OCI-LY3 (cell line): ENCODE measurements at regions not wholly inside any gene's neighbourhood (a gene's known extent, or its start where the extent isn't known, plus 50 kb on each side); places are given as distances from the start of the nearest gene placed in this dataset.

Experiments used
- H2AFZ ChIP-seq: fragments of 200-600, 300-600 bp; shearing (Covaris generic); 2 replicates; pipeline ENCODE4 v1.6.0; 2014; ENCODE audit warnings: antibody characterized with exemption, low read depth, low read length
- H3K27ac ChIP-seq: fragments of 200-600, 300-600 bp; sonication (generic); 2 replicates; pipeline ENCODE4 v1.5.1; 2014; ENCODE audit warnings: mild to moderate bottlenecking, low read length, moderate library complexity, mixed read lengths
- H3K27me3 ChIP-seq: fragments of 200-600, 300-600 bp; sonication (generic); 2 replicates; pipeline ENCODE4 v1.6.1; 2014; ENCODE audit warnings: low read depth, low read length, mixed read lengths
- H3K36me3 ChIP-seq: fragments of 200-600, 300-600 bp; sonication (generic); replicated peaks from 2 replicates; pipeline ENCODE3; 2014; ENCODE audit warnings: low read depth, low read length, mixed read lengths
- H3K4me1 ChIP-seq: fragments of 300-600, 200-600 bp; sonication (generic); 2 replicates; pipeline ENCODE4 v1.6.1; 2014; ENCODE audit warnings: low read length, mixed read lengths
- H3K4me2 ChIP-seq: fragments of 200-600, 300-600 bp; sonication (generic); 2 replicates; pipeline ENCODE4 v1.6.1; 2014; ENCODE audit warnings: low read length, mixed read lengths
- H3K4me3 ChIP-seq: fragments of 300-600, 200-600 bp; sonication (generic); 2 replicates; pipeline ENCODE4 v1.5.1; 2014; ENCODE audit warnings: antibody characterized with exemption, mild to moderate bottlenecking, low read length, moderate library complexity
- H3K79me2 ChIP-seq: fragments of 300-600, 200-600 bp; shearing (Covaris generic); 2 replicates; pipeline ENCODE4 v1.6.1; 2014; ENCODE audit warnings: mild to moderate bottlenecking, low read length, mixed read lengths
- H3K9ac ChIP-seq: fragments of 300-600, 200-600 bp; shearing (Covaris generic); 2 replicates; pipeline ENCODE4 v1.6.0; 2014; ENCODE audit warnings: mild to moderate bottlenecking, low read length, moderate library complexity
- H3K9me3 ChIP-seq: fragments of 200-600, 300-600 bp; shearing (Covaris generic); 2 replicates; pipeline ENCODE4 v1.6.1; 2014; ENCODE audit warnings: low read length, mixed read lengths; ENCODE audit not compliant: insufficient read depth
- H4K20me1 ChIP-seq: fragments of 200-600, 300-600 bp; sonication (generic); 2 replicates; pipeline ENCODE4 v1.6.1; 2016; ENCODE audit warnings: low read length, mixed read lengths; ENCODE audit not compliant: insufficient read depth
- CTCF ChIP-seq: fragments of 200-600, 300-600 bp; sonication (generic); IDR thresholded peaks from 2 replicates; pipeline ENCODE4 v1.5.1; 2014; ENCODE audit warnings: antibody characterized with exemption, low read length, low read depth
- EZH2phosphoT487 ChIP-seq: fragments of 200-600 bp; shearing (Covaris generic); IDR thresholded peaks from 2 replicates; pipeline ENCODE4 v1.6.1; 2018; ENCODE audit warnings: antibody characterized with exemption, mixed run types, low read depth

DNA sequence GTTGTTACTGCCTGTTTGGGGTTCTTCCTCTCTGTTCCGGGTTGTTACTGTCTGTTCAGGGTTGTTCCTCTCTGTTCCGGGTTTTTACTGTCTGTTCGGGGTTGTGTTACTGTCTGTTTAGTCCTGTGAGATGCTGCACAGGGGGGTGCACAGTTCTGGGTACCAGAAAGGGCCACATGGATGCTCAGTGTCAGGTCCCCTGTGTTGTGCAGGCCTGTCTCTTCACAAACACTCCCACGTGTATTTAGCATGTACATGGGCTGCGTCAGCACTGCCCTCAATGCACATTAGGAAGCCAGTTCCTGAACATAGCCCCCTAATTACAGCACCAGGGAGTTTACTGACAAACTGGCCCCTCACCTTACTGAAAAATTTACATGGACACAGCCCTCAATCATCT, 118.5 kb downstream of the DLL1 start:
- H3K27ac ChIP-seq, result no peak overlapping the region
- no peak overlapping the region for H3K4me2 ChIP-seq
- H2AFZ ChIP-seq, result no peak overlapping the region
- no peaks in the 10 kb centered on the region for H3K27me3 ChIP-seq
- H3K9ac ChIP-seq, result no peak overlapping the region
- H3K79me2 ChIP-seq, result no peaks in the 10 kb centered on the region
- H3K9me3 ChIP-seq, result no peaks in the 10 kb centered on the region
- no peak overlapping the region for H3K4me3 ChIP-seq
- no peaks in the 10 kb centered on the region for H3K4me1 ChIP-seq
- TF ChIP-seq CTCF (no peak), EZH2phosphoT487 (no peak)
- H3K36me3 ChIP-seq, result no peaks in the 10 kb centered on the region
- H4K20me1 ChIP-seq, result no peaks in the 10 kb centered on the region

DNA sequence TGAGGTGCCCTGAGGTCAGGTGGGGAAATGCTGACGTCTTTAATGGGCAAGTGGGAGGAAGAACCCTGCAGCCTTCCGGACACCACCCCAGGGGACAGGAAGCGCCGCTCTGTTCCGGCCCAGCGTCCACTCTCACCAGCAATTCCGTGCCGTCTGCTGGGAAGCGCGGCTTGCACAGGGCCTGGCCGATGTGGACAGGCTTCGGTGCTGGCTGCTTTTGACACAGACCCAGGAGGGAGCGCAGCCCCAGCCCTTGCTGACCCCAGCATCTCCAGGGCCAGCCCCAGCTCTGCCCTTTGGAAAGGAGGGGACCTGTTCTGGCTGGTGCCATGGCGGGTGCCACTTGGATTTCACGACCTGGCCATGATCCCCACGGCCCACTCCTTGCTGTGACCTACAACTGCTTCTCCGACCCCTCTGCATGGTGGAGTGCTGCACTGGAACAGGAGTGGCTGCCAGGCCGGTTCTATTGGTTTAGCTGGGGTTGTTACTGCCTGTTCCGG, 123.2 kb downstream of the DLL1 start:
- Histone ChIP-seq H3K27me3 (no peaks in the 10 kb centered on the region), H3K4me3 (no peak overlapping the region), H3K9me3 (no peaks in the 10 kb centered on the region)

GRCh38 chr6:170166511-170167122, 124.3 kb downstream of the DLL1 start:
- Histone ChIP-seq H3K4me3 (no peak overlapping the region), H3K9ac (no peak overlapping the region), H3K4me2 (no peak overlapping the region), H3K27me3 (no peaks in the 10 kb centered on the region), H4K20me1 (no peaks in the 10 kb centered on the region), H3K36me3 (no peaks in the 10 kb centered on the region), H3K4me1 (no peaks in the 10 kb centered on the region), H2AFZ (no peak overlapping the region), H3K79me2 (no peaks in the 10 kb centered on the region), H3K9me3 (no peaks in the 10 kb centered on the region), H3K27ac (no peak overlapping the region)
- TF ChIP-seq EZH2phosphoT487 (no peak), CTCF (no peak)

More for the DNA sequence above, 123.2 kb downstream of the DLL1 start:
- H3K79me2 ChIP-seq, result no peaks in the 10 kb centered on the region
- no peaks in the 10 kb centered on the region for H3K4me1 ChIP-seq
- H3K9ac ChIP-seq, result no peak overlapping the region
- no peaks in the 10 kb centered on the region for H3K36me3 ChIP-seq
- TF ChIP-seq CTCF, result no peak
- TF ChIP-seq EZH2phosphoT487, result no peak
- no peak overlapping the region for H2AFZ ChIP-seq
- H3K4me2 ChIP-seq, result no peak overlapping the region
- no peak overlapping the region for H3K27ac ChIP-seq
- H4K20me1 ChIP-seq, result no peaks in the 10 kb centered on the region

GRCh38 chr6:170165471-170166117, 125.3 kb downstream of the DLL1 start:
- Histone ChIP-seq H2AFZ (no peak overlapping the region), H3K9me3 (no peaks in the 10 kb centered on the region), H3K36me3 (no peaks in the 10 kb centered on the region), H3K27me3 (no peaks in the 10 kb centered on the region), H3K4me2 (no peak overlapping the region), H3K27ac (no peak overlapping the region), H3K4me3 (no peak overlapping the region), H3K4me1 (no peaks in the 10 kb centered on the region), H3K9ac (no peak overlapping the region), H4K20me1 (no peaks in the 10 kb centered on the region), H3K79me2 (no peaks in the 10 kb centered on the region)
- TF ChIP-seq CTCF (no peak), EZH2phosphoT487 (no peak)
